ENCODE measurements at regions not wholly inside any gene's neighbourhood (a gene's known extent, or its start where the extent isn't known, plus 50 kb on each side); places are given as distances from the start of the nearest gene placed in this dataset.

GRCh38 chr6:147099974-147100373 lies 104.2 kb upstream of the STXBP5 start:
- TF ChIP-seq POLR2A (IDR thresholded peaks at IDR 0.05): no peak
- TF ChIP-seq EP300 (IDR thresholded peaks at IDR 0.05): no peak
- TF ChIP-seq, protein P1, sequence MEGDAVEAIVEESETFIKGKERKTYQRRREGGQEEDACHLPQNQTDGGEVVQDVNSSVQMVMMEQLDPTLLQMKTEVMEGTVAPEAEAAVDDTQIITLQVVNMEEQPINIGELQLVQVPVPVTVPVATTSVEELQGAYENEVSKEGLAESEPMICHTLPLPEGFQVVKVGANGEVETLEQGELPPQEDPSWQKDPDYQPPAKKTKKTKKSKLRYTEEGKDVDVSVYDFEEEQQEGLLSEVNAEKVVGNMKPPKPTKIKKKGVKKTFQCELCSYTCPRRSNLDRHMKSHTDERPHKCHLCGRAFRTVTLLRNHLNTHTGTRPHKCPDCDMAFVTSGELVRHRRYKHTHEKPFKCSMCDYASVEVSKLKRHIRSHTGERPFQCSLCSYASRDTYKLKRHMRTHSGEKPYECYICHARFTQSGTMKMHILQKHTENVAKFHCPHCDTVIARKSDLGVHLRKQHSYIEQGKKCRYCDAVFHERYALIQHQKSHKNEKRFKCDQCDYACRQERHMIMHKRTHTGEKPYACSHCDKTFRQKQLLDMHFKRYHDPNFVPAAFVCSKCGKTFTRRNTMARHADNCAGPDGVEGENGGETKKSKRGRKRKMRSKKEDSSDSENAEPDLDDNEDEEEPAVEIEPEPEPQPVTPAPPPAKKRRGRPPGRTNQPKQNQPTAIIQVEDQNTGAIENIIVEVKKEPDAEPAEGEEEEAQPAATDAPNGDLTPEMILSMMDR (IDR thresholded peaks at IDR 0.05): no peak
